ENCODE measurements at regions not wholly inside any gene's neighbourhood (a gene's known extent, or its start where the extent isn't known, plus 50 kb on each side); places are given as distances from the start of the nearest gene placed in this dataset.

GRCh38 chr12:125300249-125300648 lies 235.0 kb downstream of the AACS start:
- ATAC-seq (ENCODE audit: low read depth) (no peak), DNase-seq (no peak)
- Histone ChIP-seq H3K4me1 (ENCODE audit: control insufficient read depth in 2 of 2, insufficient read depth in 2 of 2, low read length in 2 of 2) (no peaks in the 10 kb centered on the region), H3K79me2 (ENCODE audit: control insufficient read depth, insufficient read depth, low read length) (no peaks in the 10 kb centered on the region), H3K9ac (ENCODE audit: low read length) (no peak overlapping the region), H3K27ac (ENCODE audit: low read length in 2 of 2) (no peak overlapping the region), H3K27me3 (replicated peaks in 1 of 4; ENCODE audit: control extremely low read depth in 1 of 4, control insufficient read depth in 3 of 4, insufficient read depth in 4 of 4, low read length in 3 of 4) (no peaks in the 10 kb centered on the region), H3K9me3 (ENCODE audit: control extremely low read depth in 1 of 3, control insufficient read depth in 2 of 3, insufficient read depth in 1 of 3, low read length in 2 of 3) (no peaks in the 10 kb centered on the region), H3K4me2 (replicated peaks; ENCODE audit: low read depth, low read length, poor library complexity, severe bottlenecking) (no peak overlapping the region), H3K36me3 (replicated peaks in 1 of 2; ENCODE audit: control extremely low read depth in 1 of 2, control insufficient read depth in 1 of 2, extremely low read depth in 1 of 2, insufficient read depth in 2 of 2, low read length in 1 of 2) (no peaks in the 10 kb centered on the region), H2AFZ (ENCODE audit: insufficient read depth, low read depth, low read length, poor library complexity, severe bottlenecking) (no peak overlapping the region), H3K4me3 (ENCODE audit: control extremely low read depth in 1 of 5, extremely low read depth in 1 of 5, insufficient read depth in 1 of 5, low read depth in 2 of 5, low read length in 4 of 5) (no peak overlapping the region), H4K20me1 (ENCODE audit: control insufficient read depth, insufficient read depth, low read length, poor library complexity, severe bottlenecking) (no peaks in the 10 kb centered on the region)
- ChIA-PET CTCF (no interaction called here), POLR2A (no interaction called here)
- intact Hi-C loops (cut with micrococcal nuclease), result no loop called here
- Mint-ChIP-seq H3K27me3 (peaks cover 15% of the 10 kb centered on the region), H3K9me3 (ENCODE audit: insufficient read depth) (no peaks in the 10 kb centered on the region), H3K4me1 (no peaks in the 10 kb centered on the region), H3K27ac (no peak overlapping the region), H3K4me3 (no peak overlapping the region)
- WGBS (ENCODE audit: insufficient coverage), result 85% methylated on average over 2 of the region's 3 CpGs
- TF ChIP-seq CTCF (IDR thresholded peaks at IDR 0.05) (no peak), EZH2 (IDR thresholded peaks at IDR 0.05; ENCODE audit: borderline replicate concordance, insufficient read depth, low read depth, low read length, poor library complexity, severe bottlenecking) (no peak)

GRCh38 chr12:125303337-125303736 lies 238.1 kb downstream of the AACS start:
- ATAC-seq (ENCODE audit: low read depth) (no peak), DNase-seq (no peak)
- Histone ChIP-seq H3K4me3 (ENCODE audit: control extremely low read depth in 1 of 5, extremely low read depth in 1 of 5, insufficient read depth in 1 of 5, low read depth in 2 of 5, low read length in 4 of 5) (no peak overlapping the region), H3K9ac (ENCODE audit: low read length) (no peak overlapping the region), H3K9me3 (ENCODE audit: control extremely low read depth in 1 of 3, control insufficient read depth in 2 of 3, insufficient read depth in 1 of 3, low read length in 2 of 3) (no peaks in the 10 kb centered on the region), H2AFZ (ENCODE audit: insufficient read depth, low read depth, low read length, poor library complexity, severe bottlenecking) (no peak overlapping the region), H3K79me2 (ENCODE audit: control insufficient read depth, insufficient read depth, low read length) (no peaks in the 10 kb centered on the region), H3K4me1 (ENCODE audit: control insufficient read depth in 2 of 2, insufficient read depth in 2 of 2, low read length in 2 of 2) (no peaks in the 10 kb centered on the region), H3K36me3 (replicated peaks in 1 of 2; ENCODE audit: control extremely low read depth in 1 of 2, control insufficient read depth in 1 of 2, extremely low read depth in 1 of 2, insufficient read depth in 2 of 2, low read length in 1 of 2) (no peaks in the 10 kb centered on the region), H3K27ac (ENCODE audit: low read length in 2 of 2) (no peak overlapping the region), H4K20me1 (ENCODE audit: control insufficient read depth, insufficient read depth, low read length, poor library complexity, severe bottlenecking) (no peaks in the 10 kb centered on the region), H3K4me2 (replicated peaks; ENCODE audit: low read depth, low read length, poor library complexity, severe bottlenecking) (no peak overlapping the region), H3K27me3 (replicated peaks in 1 of 4; ENCODE audit: control extremely low read depth in 1 of 4, control insufficient read depth in 3 of 4, insufficient read depth in 4 of 4, low read length in 3 of 4) (no peaks in the 10 kb centered on the region)
- Mint-ChIP-seq H3K27me3 (peaks cover 12% of the 10 kb centered on the region), H3K9me3 (ENCODE audit: insufficient read depth) (no peaks in the 10 kb centered on the region), H3K4me1 (no peaks in the 10 kb centered on the region), H3K27ac (no peak overlapping the region), H3K4me3 (no peak overlapping the region)
- intact Hi-C loops (cut with micrococcal nuclease), result no loop called here
- WGBS (ENCODE audit: insufficient coverage), result no CpG with 5 or more reads among the region's 2 CpGs
- ChIA-PET CTCF (no interaction called here), POLR2A (no interaction called here)
- TF ChIP-seq EZH2 (IDR thresholded peaks at IDR 0.05; ENCODE audit: borderline replicate concordance, insufficient read depth, low read depth, low read length, poor library complexity, severe bottlenecking), result no peak
- no peak for TF ChIP-seq CTCF (IDR thresholded peaks at IDR 0.05)

Data from B cell (primary cell).